Colon (tissue), 2 donors: ENCODE measurements at regions not wholly inside any gene's neighbourhood (a gene's known extent, or its start where the extent isn't known, plus 50 kb on each side); places are given as distances from the start of the nearest gene placed in this dataset.
"Not testable (repeated sequence)": the region's sequence is repeated elsewhere in the genome, so short reads cannot be mapped to it uniquely, and the experiment has no call there.

Experiments used
- FAIRE-seq: peaks from 2 replicates; lab custom pipeline; 2012; peaks lifted over from hg19 to GRCh38; lab: Jason Lieb, UNC
- donor health status: control.
- donor health status: control.

DNA sequence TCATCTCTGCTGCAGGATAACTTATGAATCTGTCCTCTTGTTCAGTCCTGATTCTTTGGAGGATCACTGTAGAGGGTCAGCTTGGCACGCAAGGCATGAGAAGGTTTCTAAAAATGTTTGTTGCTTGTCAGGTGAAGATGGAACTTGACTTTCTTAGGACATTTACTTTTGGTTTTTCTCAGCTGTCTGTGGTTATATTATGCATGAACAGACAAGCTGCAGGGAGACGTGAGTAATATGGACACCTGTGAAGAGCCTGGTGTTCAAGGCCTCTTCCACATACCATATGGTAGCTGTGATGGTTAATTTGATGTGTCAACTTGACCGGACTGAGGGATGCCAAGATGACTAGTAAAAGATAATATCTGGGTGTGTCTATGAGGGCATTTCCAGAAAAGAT, 270.2 kb upstream of the CPHXL start:
- no peak for FAIRE-seq

DNA sequence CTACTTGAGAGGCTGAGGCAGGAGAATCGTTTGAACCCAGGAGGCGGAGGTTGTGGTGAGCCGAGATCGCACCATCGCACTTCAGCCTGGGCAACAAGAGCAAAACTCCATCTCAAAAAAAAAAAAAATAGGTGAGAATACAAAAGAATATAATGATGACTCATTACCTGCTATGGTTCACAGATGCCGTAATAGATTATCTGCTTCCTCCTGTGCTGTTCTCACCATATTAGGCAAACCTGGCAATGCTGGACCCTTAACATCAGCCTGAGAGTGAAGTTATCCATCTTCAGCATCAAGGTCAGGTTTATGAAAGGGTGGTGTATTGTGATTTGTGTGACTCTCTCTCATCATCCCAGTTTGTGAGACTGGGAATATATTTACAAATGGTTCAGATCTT, 271.3 kb upstream of the CPHXL start:
- no peak for FAIRE-seq

DNA sequence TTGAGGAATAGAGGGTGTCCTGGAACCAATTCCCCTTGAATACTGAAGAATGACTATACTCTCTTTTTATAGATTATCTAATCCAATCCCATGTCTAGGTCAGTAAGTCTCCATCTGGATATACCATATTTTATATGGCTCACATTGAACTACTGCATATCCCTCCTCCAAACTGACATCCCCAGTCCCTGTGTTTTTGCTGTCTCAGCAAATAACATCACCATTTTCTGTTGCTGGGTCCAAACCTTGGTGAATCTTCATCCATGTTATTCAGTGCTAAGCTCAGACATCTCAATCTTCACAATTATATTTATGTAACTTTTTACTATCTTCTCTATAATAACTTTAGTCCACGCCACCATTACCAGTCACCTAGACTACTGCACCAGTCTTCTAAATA, 269.6 kb upstream of the CNTNAP4 start:
- no peak for FAIRE-seq

DNA sequence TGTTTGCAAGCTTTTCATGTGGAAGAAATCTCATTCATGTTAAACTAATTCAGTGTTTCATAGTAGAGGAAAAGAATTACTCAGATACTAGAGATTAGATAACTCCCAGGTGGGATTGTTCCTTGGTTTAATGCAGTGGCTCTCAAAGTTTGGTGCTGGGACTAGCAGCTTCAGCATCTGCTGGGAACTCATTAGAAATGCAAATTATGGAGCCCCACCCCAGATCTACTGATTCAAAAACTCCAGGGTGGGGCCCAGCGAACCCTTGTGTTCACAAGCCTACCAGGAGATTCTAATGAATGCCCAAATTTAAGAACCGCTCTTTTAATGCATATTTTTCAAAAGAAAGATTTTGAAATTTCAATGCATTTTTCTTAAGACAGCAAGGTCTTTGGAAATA, 253.4 kb upstream of the CNTNAP4 start:
- FAIRE-seq: no peak

DNA sequence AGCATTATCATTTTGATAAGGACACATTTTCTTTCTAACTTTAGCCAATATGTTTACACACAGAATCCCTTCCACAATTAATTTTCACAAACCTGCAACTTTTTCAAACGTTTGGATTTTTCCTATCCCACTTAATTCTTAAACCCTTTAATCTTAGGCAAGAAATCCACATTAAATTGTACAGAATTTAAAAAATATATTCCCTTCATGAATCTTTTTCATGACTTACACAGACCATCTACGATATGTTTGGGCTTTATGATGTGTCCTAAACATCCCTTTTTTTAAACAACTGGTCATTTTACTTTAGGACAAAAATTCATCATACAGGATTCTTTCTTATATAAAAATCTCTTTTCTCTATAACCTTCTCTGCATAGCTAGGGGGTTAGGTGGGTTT, 241.5 kb upstream of the CNTNAP4 start:
- FAIRE-seq: no peak

DNA sequence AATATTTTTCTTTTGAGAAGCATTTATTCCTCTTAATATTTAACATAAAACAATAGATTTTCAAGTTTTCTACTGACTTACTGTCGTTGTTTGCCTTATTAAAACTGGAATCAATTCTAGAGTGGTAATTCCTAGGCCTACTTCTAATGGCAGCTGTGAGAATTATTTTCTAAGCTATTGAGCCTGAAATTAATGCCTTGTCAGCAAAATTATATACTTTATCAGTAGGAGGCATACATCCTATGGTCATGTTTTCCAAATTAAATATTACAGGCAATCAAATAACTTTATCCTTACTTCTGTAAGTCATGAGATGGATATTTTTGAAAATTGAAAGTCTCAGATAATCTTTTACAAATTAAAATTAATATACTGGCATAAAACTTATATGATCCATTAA, 239.1 kb upstream of the CNTNAP4 start:
- FAIRE-seq: no peak

DNA sequence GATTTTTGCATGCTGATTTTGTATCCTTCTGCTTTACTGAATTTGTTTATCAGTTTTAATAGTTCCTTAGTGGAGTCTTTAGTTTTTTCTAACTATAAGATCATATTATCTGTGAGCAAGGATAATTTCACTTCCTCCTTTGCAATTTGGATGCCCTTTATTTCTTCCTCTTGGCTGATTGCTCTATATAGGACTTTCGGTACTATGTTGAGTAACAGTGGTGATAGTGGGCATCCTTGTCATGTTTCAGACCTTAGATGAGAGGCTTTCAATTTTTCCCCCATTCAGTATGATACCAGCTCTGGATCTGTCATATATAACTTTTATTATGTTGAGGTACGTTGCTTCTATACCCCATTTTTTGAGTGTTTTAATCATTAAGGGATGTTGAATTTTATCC, 224.5 kb upstream of the CNTNAP4 start:
- FAIRE-seq: no peak

DNA sequence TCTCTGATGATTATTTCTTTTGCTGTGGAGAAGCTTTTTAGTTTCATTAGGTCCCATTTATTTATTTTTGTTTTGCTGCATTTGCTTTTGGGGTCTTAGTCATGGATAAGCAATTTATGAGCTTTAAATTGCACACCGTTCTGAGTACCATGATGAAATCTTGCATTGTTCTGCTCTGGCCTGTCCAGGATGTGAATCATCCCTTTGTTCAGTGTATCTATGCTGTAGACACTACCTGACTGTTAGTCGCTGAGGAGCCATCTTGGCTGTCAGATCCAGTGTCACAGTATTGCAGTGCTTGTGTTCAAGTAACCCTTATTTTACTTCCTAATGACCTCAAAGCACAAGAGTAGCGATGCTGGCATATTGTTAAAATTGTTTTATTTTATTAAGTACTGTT, 218.0 kb upstream of the CNTNAP4 start:
- no peak for FAIRE-seq

DNA sequence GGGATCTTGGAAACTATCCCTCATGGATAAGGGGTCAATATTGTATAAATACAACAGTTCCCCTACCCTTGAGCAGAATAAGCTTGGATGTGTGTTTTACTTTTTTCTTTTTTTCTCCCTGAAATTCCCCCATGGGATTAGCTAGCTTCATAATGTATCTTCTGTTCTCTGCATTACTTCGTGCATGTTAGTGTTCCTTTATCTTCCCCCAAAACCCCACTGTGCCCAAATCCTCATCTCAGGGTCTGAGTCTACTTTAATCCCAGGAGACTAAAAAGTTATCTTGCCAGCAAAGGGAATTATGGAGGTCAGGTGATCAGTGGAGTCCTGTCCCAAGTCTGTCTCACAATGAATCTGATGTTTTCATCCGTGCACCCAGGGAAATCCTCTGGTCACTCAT, 217.5 kb upstream of the CNTNAP4 start:
- FAIRE-seq: no peak

DNA sequence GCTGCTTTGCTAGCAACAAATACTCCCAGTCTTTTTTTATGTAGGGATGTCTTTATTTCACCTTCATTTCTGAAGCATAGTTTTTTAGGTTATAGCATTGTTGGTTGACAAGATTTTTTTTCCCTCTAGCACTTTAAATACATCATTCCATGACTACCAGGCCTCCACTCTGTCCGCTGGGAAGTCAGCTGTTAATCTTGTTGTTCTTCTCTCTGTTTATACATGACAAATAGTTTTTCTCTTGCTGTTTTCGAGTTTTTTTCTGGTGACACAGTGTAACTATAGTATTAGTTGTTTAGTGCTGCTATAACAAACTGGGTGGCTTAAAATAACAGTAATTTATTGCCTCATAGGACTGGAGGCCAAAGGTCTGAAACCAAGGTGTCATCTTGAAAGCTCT, 205.5 kb upstream of the CNTNAP4 start:
- no peak for FAIRE-seq

DNA sequence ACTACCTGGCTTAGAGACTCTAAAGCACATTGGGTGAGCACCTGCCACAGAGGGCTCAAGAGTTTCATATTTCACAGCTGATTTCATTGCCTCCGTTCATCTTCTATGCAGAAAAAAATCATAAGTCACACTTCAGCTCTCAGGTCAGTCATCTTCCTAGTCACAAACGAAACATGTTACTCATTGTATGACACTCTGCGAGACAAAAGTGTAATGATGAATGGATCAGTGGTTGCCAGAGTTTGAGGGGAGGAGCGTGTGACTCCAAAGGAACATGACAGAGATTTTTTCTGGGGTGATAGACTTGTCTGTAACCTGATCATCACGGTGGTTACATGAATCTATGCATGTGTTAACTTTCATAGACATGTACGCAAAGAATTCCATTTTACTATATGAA, 195.2 kb upstream of the CNTNAP4 start:
- FAIRE-seq: no peak

DNA sequence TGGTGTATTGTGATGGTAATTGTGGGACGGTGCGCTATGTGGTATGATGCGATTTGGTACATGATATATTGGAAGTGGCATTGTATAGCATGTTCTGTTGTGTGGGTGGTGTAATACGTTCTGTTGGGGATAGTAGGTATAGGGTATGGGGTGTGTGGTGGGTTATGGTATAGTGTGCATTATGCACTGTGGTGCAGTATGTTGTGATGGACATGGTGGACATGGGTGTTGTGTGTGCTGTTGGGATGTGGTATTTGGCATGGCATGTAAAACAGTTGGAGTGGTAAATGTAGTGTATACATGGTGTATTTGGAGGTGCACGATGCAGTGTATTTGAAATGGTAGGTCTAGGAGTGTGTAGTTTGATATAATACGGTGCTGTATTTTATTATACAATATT, 170.6 kb upstream of the CNTNAP4 start:
- no peak for FAIRE-seq

DNA sequence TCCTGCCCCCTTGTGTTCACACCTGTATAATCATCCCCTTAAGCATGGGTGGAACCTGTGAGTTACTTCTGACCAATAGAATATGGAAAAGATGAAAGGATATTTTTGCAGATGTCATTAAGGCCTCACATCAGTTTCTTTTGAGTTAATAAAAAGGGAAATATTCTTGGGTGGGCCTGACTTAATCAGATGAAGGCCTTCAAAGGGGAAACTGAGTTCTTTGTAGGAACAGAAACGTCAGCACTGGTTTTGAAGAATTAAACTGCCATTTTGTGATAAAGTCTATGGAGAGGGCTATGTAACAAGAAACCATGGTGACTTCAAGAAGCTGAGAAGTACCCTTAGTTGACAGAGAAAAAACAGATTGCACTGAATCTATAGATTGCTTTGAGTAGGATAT, 168.7 kb upstream of the CNTNAP4 start:
- FAIRE-seq: no peak

DNA sequence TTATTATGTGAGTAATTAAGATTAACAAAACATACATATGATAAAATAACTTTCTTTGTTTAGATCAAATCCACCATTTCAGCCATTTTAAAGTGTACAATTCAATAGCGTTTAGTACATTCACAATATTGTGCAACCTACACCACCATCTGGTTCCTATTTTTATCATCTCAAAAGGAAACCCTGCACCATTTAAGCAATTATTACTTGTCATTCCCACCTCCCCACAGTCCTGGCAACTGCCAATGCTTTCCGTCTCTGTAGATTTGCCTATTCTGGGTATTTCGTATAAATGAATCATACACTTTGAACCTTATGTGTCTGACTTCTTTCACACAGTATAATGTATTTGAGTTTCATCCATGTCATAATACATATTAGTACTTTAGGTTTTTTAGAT, 162.5 kb upstream of the CNTNAP4 start:
- no peak for FAIRE-seq

DNA sequence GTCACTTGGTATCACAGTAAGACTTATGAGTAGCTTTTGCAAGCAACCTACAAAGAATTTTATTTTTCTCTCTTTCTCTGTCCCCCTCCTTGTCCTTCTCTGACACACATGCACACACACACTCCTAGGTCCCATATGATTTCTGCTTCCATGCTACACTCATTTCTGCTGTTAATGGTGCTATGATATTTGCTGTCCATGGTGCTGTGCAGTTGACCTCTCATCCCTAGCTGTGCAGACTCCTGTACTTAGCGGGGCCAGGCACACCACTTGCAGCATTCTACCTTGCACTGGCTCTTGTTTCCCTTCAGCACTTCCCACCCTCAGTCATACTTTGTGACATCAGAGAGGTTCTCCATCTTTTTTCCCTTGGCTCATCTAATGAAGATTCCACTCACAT, 158.9 kb upstream of the CNTNAP4 start:
- no peak for FAIRE-seq

DNA sequence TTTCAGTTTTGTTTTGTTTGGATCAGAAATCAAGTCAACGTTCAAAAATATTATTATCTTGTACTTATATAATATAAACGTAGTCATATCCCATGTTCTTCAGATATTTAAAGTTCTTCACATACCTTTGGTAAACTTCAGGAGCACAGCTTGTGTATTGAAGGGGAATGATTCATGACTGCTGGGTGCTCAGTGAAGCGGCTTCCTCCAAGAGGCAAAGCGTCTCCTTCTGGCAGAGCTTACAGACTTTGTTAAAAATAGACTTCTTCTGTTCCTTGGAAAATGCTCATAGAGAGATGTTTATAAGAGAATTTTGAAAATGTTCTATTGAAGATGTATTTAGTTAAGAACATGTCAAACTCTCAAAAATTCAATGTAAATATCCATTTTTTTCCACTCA, 155.6 kb upstream of the CNTNAP4 start:
- FAIRE-seq: no peak

DNA sequence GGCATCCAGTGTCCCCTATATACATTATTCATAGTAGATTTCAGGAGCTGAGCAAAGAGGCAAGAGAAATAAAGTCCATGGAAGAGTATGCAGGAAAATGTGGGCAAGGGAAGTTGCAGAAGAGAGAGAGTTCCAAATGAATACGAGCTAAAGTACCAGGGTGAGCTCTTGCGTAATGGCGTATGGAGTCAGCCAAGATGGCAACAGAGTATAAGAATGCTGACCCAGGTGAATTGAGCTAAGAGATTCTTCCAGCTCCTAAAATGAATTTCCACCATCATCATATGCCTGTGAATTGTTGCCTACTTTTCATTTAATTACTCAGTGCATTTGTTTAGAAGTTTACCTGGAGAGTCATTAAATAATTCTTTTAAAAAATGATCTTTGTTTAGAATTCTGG, 153.2 kb upstream of the CNTNAP4 start:
- FAIRE-seq: no peak

DNA sequence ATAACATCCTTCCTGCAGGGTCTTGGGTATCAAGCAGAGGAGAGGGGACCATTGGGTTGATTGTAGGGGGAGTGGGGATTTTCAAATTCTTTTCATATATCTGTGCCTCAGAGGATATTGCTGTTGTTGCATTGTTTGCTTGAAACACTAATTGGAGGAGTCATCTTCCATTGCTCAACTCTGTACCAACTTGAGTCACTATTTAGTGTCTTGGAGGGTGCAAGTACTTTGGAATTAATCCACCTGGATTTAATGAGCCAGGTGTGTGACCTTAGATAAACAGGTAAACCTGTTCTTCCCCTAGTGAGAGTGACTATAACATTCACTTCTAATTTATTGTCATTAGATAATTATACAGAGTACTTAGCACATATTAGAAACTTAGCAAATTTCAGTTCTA, 151.3 kb upstream of the CNTNAP4 start:
- FAIRE-seq: no peak

DNA sequence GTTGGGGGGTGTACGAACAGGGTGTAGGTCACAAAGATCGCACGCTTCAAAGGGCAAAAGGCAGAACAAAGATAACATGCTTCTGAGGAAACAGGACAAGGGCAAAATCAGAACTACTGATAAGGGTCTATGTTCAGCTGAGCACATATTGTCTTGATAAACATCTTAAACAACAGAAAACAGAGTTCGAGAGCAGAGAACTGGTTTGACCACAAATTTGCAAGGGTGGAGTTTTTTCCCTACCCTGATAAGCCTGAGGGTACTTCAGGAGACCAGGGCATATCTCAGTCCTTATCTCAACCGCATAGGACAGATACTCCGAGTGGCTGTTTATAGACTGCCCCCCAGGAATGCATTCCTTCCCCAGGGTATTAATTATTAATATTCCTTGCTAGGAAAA, 139.1 kb upstream of the CNTNAP4 start:
- not testable (repeated sequence) for FAIRE-seq

DNA sequence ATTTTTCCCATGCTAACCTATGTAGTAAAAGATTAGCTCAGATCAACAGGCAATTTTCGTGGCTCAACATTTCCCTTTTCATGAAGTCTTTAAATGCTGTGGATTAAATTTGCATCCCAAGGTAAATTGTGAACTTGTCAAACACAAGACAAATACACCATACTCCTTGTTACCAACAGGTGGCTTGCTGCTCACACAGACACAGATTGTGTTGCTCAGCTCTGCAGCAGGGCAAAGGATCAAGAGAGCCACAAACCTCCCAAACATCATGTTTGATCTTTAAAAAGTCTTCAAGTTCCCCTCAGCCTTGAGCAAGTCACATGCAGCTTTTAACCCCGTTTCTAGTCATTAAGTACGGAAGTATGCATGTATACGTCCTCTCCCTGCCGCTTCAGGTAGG, 119.6 kb upstream of the CNTNAP4 start:
- FAIRE-seq: no peak

DNA sequence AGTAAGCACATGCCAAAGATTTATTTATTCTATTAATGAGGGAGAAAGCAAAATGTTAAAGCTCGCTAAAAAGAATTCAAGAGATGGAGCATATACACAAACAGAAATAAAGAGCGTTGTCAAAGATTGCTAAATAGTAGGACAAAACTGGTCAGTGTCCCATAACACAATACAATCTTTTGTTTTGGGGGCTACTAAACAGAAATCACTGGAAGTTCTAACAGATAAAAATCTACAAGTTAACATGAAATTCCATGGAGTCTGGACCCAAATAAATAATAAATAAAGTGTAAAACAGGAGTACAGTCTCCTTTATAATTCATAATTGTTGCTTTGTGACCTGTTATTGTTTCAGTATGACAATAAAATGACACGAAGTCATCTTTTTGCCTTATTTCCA, 115.2 kb upstream of the CNTNAP4 start:
- no peak for FAIRE-seq

DNA sequence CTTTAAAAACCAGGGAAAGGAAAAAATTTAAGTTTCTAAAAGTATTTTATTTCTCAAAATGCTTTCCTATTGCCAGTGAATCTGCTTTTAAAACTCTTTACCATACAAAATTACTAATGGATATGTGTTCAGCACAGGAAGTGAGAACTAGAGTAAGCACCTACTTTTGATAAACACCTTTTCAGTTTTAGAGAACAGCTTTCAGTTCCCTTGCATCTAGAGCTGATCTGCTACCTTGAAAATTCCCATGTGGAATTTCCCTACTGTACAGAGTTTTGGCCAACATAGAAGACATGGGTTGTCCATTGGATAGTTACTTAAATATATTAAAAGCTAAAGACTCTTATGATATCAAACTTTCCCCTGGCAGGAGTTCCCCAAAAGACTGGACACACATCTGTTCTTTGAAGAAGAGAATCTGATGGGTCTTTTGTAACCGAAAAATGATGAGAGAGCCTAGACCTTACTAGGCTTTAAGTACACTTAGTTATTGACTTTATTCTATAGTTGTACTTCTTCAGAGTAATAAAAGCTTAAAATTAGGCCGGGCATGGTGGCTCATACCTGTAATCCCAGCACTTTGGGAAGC, 112.1 kb upstream of the CNTNAP4 start:
- FAIRE-seq: no peak

DNA sequence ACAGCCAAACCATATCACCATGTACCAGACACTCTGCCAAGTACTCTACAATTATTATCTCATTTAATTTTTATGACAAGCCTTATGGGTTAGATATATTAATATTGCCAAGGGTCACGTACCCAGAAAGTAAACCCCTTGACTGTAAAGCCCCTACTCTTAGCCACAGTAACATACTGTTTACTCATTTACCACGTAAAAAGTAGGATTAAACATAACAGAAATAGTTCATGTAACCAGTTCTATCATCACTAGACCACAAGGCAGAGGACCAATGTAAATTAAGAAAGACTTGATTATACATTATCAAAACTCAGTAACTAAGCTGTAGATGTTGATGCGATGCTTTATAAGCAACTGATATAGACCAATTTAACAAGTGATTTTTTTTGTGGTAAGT, 101.5 kb upstream of the CNTNAP4 start:
- no peak for FAIRE-seq

DNA sequence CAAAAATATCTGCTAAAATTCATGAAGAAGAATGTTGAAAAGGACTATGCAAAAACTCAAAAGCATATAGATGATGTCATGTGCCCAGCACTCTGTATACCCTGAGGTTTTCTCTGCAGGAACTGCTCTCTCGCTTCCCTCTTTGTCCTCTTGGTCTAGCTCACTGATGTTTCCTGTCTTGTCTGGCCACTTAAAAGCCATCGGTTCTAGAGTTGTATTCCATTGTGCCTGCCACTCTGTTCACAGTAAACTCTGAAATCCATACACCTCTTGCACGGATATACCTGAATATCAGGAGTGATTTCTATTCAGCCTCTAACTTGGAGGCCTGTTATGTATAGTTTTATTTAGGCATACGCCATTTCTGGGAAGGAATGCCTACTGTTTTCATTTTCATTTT, 101.0 kb upstream of the CNTNAP4 start:
- no peak for FAIRE-seq

DNA sequence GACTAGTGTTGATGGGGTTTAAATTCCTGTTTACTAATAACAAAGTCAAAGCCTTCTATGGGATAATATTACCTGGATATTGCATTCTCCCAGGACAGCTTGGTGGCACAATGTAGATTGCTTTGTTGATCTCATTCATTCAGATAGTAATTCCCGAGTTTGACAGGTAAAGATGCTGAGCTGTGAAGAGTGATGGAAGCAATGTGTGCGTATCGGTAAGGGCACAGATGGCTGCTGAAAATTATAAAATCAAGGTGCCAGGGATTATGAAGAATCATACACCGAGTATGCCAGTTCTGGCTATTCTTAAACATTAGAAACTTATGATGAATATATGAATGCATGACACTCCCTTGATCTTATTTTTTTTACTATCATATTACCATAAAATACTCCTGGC, 100.6 kb upstream of the CNTNAP4 start:
- no peak for FAIRE-seq
